HEK293 (cell line): ENCODE measurements at regions not wholly inside any gene's neighbourhood (a gene's known extent, or its start where the extent isn't known, plus 50 kb on each side); places are given as distances from the start of the nearest gene placed in this dataset.

Experiments
- CTCF ChIA-PET: fragments of 350-600 bp; formaldehyde crosslinking; extraction: SDS; loops from one replicate; lab custom pipeline; 2021; ENCODE audit warnings: antibody characterized with exemption; lab: Yijun Ruan, JAX
- POLR2A ChIA-PET: fragments of 300-600 bp; formaldehyde crosslinking; extraction: SDS; loops from one replicate; lab custom pipeline; 2020; ENCODE audit warnings: antibody characterized with exemption, inconsistent platforms; lab: Yijun Ruan, JAX
- H3K27ac ChIP-seq: fragments of 200-500 bp; sonication (Bioruptor generic); 2 replicates; pipeline ENCODE4 v1.5.1; 2014; ENCODE audit warnings: low read depth, low read length, control low read depth, inconsistent platforms; ENCODE audit errors: extremely low read depth
- H3K36me3 ChIP-seq, 2 experiments: fragments of 200-500 bp in 1 of 2; sonication (Bioruptor generic) in 1 of 2; 1 replicate in 1 of 2; 2 replicates in 1 of 2; pipeline ENCODE4 v1.5.1; 2014 to 2017; ENCODE audit warnings: inconsistent platforms in 2 of 2, low read length in 2 of 2; ENCODE audit not compliant: control insufficient read depth in 2 of 2, insufficient read depth in 1 of 2
- H3K4me1 ChIP-seq: fragments of 200-500 bp; sonication (Bioruptor generic); 2 replicates; pipeline ENCODE4 v1.5.1; 2014; ENCODE audit warnings: mild to moderate bottlenecking, low read length, inconsistent platforms; ENCODE audit not compliant: control insufficient read depth, insufficient read depth
- H3K4me3 ChIP-seq: 2 replicates; pipeline ENCODE4 v1.5.1; 2011; ENCODE audit warnings: low read depth, mild to moderate bottlenecking, control low read depth, low read length, moderate library complexity
- H3K9me3 ChIP-seq: fragments of 200-500 bp; sonication (Bioruptor generic); 2 replicates; pipeline ENCODE4 v1.5.1; 2014; ENCODE audit warnings: low read depth, low read length, inconsistent platforms; ENCODE audit not compliant: control insufficient read depth, insufficient read depth
- ELK4 ChIP-seq: IDR thresholded peaks from 2 replicates; pipeline ENCODE4 v1.6.1; 2011; ENCODE audit warnings: mild to moderate bottlenecking, low read depth, low read length, borderline replicate concordance
- YY1 ChIP-seq: fragments of 450-650 bp; formaldehyde crosslinking; IDR thresholded peaks from 2 replicates; pipeline ENCODE4 v1.5.1; 2018; ENCODE audit warnings: missing biosample characterization, missing genetic modification characterization
- YY2 ChIP-seq: fragments of 450-650 bp; formaldehyde crosslinking; IDR thresholded peaks from 2 replicates; pipeline ENCODE4 v1.5.1; 2016; ENCODE audit warnings: missing biosample characterization, missing genetic modification characterization
- ZBTB11 ChIP-seq: fragments of 450-650 bp; formaldehyde crosslinking; conservative IDR thresholded peaks from 2 replicates; pipeline ENCODE4 v1.5.1; 2016; ENCODE audit warnings: low read depth, missing biosample characterization, missing genetic modification characterization
- ZBTB17 ChIP-seq: fragments of 450-650 bp; formaldehyde crosslinking; IDR thresholded peaks from 2 replicates; pipeline ENCODE4 v1.5.1; 2016; ENCODE audit warnings: missing biosample characterization, missing genetic modification characterization
- ZBTB48 ChIP-seq: fragments of 450-650 bp; formaldehyde crosslinking; IDR thresholded peaks from 2 replicates; pipeline ENCODE4 v1.5.1; 2016; ENCODE audit warnings: missing biosample characterization, missing genetic modification characterization
- ZFP3 ChIP-seq: fragments of 450-650 bp; formaldehyde crosslinking; IDR thresholded peaks from 2 replicates; pipeline ENCODE4 v1.5.1; 2016; ENCODE audit warnings: low read depth, missing biosample characterization, missing genetic modification characterization
- ZFP69B ChIP-seq: fragments of 450-650 bp; formaldehyde crosslinking; IDR thresholded peaks from 2 replicates; pipeline ENCODE4 v1.5.1; 2016; ENCODE audit warnings: missing biosample characterization, missing genetic modification characterization
- ZNF138 ChIP-seq: fragments of 450-650 bp; formaldehyde crosslinking; IDR thresholded peaks from 2 replicates; pipeline ENCODE4 v1.5.1; 2016; ENCODE audit warnings: missing biosample characterization, missing genetic modification characterization, borderline replicate concordance
- ZNF214 ChIP-seq: fragments of 450-650 bp; formaldehyde crosslinking; IDR thresholded peaks from 2 replicates; pipeline ENCODE4 v1.5.1; 2017; ENCODE audit warnings: missing biosample characterization, mild to moderate bottlenecking, missing genetic modification characterization, borderline replicate concordance
- ZNF292 ChIP-seq: fragments of 450-650 bp; formaldehyde crosslinking; IDR thresholded peaks from 2 replicates; pipeline ENCODE4 v1.5.1; 2016; ENCODE audit warnings: low read depth, missing biosample characterization, missing genetic modification characterization, borderline replicate concordance
- ZNF324 ChIP-seq: fragments of 450-650 bp; formaldehyde crosslinking; IDR thresholded peaks from 2 replicates; pipeline ENCODE4 v1.5.1; 2016; ENCODE audit warnings: missing biosample characterization, missing genetic modification characterization
- ZNF362 ChIP-seq: fragments of 450-650 bp; formaldehyde crosslinking; IDR thresholded peaks from 2 replicates; pipeline ENCODE4 v1.5.1; 2016; ENCODE audit warnings: missing biosample characterization, missing genetic modification characterization
- ZNF391 ChIP-seq: fragments of 450-650 bp; formaldehyde crosslinking; IDR thresholded peaks from 2 replicates; pipeline ENCODE4 v1.5.1; 2016; ENCODE audit warnings: low read depth, missing biosample characterization, missing genetic modification characterization, borderline replicate concordance
- ZNF416 ChIP-seq: fragments of 450-650 bp; formaldehyde crosslinking; IDR thresholded peaks from 2 replicates; pipeline ENCODE4 v1.5.1; 2016; ENCODE audit warnings: missing biosample characterization, missing genetic modification characterization
- ZNF529 ChIP-seq: fragments of 450-650 bp; formaldehyde crosslinking; IDR thresholded peaks from 2 replicates; pipeline ENCODE4 v1.5.1; 2017; ENCODE audit warnings: missing genetic modification characterization, missing biosample characterization; ENCODE audit not compliant: insufficient replicate concordance
- ZNF623 ChIP-seq: fragments of 450-650 bp; formaldehyde crosslinking; IDR thresholded peaks from 2 replicates; pipeline ENCODE4 v1.5.1; 2016; ENCODE audit warnings: missing biosample characterization, missing genetic modification characterization
- ZSCAN16 ChIP-seq: fragments of 450-650 bp; formaldehyde crosslinking; IDR thresholded peaks from 2 replicates; pipeline ENCODE4 v1.5.1; 2016; ENCODE audit warnings: missing biosample characterization, missing genetic modification characterization
- TF ChIP-seq, protein P1 (sequence below): fragments of 450-650 bp; formaldehyde crosslinking; conservative IDR thresholded peaks from 2 replicates; pipeline ENCODE4 v1.5.1; 2016; ENCODE audit warnings: low read depth, missing biosample characterization, missing genetic modification characterization
- TF ChIP-seq, protein P2 (sequence below): fragments of 450-650 bp; formaldehyde crosslinking; IDR thresholded peaks from 2 replicates; pipeline ENCODE4 v1.5.1; 2016; ENCODE audit warnings: missing biosample characterization, missing genetic modification characterization, borderline replicate concordance

GRCh38 chr5:56487528-56488115, 254.5 kb upstream of the ANKRD55 start:
- H3K9me3 ChIP-seq, result no peaks in the 10 kb centered on the region
- TF ChIP-seq ZFP3 (tag by site-specific recombination) (no peak), ZNF416 (tag by site-specific recombination) (0 out of 2 replicates have a peak, but pooled peaks have one; percentile 36), ZBTB17 (tag by site-specific recombination) (no peak), ZFP69B (tag by site-specific recombination) (no peak), YY1 (no peak), YY2 (tag by site-specific recombination) (no peak), ZNF529 (tag by site-specific recombination) (peak; percentile 74), ZNF362 (no peak), ZNF623 (tag by site-specific recombination) (no peak), ZNF324 (tag by site-specific recombination) (no peak)
- TF ChIP-seq, protein P1, sequence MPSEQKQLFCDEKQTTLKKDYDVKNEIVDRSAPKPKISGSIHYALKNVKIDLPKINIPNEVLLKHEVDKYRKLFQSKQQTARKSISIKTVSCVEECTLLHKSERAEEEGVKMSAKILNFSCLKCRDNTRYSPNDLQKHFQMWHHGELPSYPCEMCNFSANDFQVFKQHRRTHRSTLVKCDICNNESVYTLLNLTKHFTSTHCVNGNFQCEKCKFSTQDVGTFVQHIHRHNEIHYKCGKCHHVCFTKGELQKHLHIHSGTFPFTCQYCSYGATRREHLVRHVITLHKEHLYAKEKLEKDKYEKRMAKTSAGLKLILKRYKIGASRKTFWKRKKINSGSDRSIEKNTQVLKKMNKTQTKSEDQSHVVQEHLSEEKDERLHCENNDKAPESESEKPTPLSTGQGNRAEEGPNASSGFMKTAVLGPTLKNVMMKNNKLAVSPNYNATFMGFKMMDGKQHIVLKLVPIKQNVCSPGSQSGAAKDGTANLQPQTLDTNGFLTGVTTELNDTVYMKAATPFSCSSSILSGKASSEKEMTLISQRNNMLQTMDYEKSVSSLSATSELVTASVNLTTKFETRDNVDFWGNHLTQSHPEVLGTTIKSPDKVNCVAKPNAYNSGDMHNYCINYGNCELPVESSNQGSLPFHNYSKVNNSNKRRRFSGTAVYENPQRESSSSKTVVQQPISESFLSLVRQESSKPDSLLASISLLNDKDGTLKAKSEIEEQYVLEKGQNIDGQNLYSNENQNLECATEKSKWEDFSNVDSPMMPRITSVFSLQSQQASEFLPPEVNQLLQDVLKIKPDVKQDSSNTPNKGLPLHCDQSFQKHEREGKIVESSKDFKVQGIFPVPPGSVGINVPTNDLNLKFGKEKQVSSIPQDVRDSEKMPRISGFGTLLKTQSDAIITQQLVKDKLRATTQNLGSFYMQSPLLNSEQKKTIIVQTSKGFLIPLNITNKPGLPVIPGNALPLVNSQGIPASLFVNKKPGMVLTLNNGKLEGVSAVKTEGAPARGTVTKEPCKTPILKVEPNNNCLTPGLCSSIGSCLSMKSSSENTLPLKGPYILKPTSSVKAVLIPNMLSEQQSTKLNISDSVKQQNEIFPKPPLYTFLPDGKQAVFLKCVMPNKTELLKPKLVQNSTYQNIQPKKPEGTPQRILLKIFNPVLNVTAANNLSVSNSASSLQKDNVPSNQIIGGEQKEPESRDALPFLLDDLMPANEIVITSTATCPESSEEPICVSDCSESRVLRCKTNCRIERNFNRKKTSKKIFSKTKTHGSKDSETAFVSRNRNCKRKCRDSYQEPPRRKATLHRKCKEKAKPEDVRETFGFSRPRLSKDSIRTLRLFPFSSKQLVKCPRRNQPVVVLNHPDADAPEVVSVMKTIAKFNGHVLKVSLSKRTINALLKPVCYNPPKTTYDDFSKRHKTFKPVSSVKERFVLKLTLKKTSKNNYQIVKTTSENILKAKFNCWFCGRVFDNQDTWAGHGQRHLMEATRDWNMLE (tag by site-specific recombination), result no peak
- TF ChIP-seq, all 188 proteins: peak for 2
- Histone ChIP-seq H3K36me3 (no peaks in the 10 kb centered on the region), H3K27ac (no peak overlapping the region), H3K4me1 (peaks cover 9% of the 10 kb centered on the region), H3K4me3 (no peak overlapping the region)
- ChIA-PET CTCF (interaction anchor here (0.6 kb wide), 2 partner anchors 30 to 74 kb away, joined by 4 to 5 read pairs; no protein-coding TSS in a partner anchor), POLR2A (no interaction called here)

DNA sequence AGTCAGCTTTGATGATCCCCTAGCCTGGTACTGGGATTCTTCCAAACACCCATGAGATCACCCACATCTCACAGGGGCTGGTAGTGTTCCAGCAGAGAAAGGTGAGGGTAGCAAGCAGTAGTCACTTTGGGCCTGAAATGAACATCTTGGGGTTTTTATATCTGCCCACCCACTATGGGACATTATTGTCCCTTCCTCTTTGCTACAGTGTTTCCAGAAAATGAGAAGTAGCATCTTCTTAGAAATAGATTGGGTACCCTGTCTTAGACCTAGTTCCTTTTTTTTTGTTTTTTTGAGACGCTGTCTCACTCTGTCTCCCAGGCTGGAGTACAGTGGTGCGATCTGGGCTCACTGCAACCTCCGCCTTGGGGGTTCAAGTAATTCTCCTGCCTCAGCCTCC, 249.2 kb upstream of the ANKRD55 start:
- ChIA-PET POLR2A (interaction anchor here (0.6 kb wide), 1 partner anchor 623 kb away, joined by 3 read pairs; no protein-coding TSS in a partner anchor), CTCF (interaction anchor here (0.5 to 0.7 kb wide), 3 partner anchors 339 to 383 kb away, joined by 3 to 4 read pairs (median 3); no protein-coding TSS in a partner anchor)
- no peak overlapping the region for H3K4me3 ChIP-seq
- no peak overlapping the region for H3K27ac ChIP-seq
- H3K36me3 ChIP-seq, result no peaks in the 10 kb centered on the region
- H3K4me1 ChIP-seq, result peaks cover 3% of the 10 kb centered on the region; the same call in 1 of the 2 replicates
- no peaks in the 10 kb centered on the region for H3K9me3 ChIP-seq
- TF ChIP-seq ELK4 (no peak), ZNF292 (no peak), ZBTB17 (tag by site-specific recombination) (no peak), ZNF214 (tag by site-specific recombination) (no peak), ZNF391 (tag by site-specific recombination) (no peak), ZSCAN16 (tag by site-specific recombination) (no peak), ZBTB11 (tag by site-specific recombination) (no peak), ZNF138 (tag by site-specific recombination) (no peak), ZBTB48 (no peak)
- TF ChIP-seq, protein P2, sequence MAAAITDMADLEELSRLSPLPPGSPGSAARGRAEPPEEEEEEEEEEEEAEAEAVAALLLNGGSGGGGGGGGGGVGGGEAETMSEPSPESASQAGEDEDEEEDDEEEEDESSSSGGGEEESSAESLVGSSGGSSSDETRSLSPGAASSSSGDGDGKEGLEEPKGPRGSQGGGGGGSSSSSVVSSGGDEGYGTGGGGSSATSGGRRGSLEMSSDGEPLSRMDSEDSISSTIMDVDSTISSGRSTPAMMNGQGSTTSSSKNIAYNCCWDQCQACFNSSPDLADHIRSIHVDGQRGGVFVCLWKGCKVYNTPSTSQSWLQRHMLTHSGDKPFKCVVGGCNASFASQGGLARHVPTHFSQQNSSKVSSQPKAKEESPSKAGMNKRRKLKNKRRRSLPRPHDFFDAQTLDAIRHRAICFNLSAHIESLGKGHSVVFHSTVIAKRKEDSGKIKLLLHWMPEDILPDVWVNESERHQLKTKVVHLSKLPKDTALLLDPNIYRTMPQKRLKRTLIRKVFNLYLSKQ (tag by site-specific recombination), result no peak
